Osteocyte (in vitro differentiated cells): ENCODE measurements at regions not wholly inside any gene's neighbourhood (a gene's known extent, or its start where the extent isn't known, plus 50 kb on each side); places are given as distances from the start of the nearest gene placed in this dataset.
A peak's percentile ranks its signal among the peaks of the same experiment; 100 is the strongest.

Experiments used
- DNase-seq: peaks from one replicate; pipeline ENCODE4 v3.0.0; 2021; ENCODE audit warnings: mixed read lengths; ENCODE audit not compliant: unreplicated experiment; ENCODE audit errors: extremely low spot score
- H3K27ac Mint-ChIP-seq: one replicate; pipeline ENCODE4 v1.8.0; 2021; ENCODE audit warnings: mild to moderate bottlenecking, mixed read lengths; ENCODE audit not compliant: unreplicated experiment
- H3K27me3 Mint-ChIP-seq: one replicate; pipeline ENCODE4 v1.8.0; 2021; ENCODE audit warnings: mixed read lengths; ENCODE audit not compliant: unreplicated experiment
- H3K36me3 Mint-ChIP-seq: one replicate; pipeline ENCODE4 v1.8.0; 2021; ENCODE audit warnings: mixed read lengths; ENCODE audit not compliant: unreplicated experiment
- H3K4me1 Mint-ChIP-seq: one replicate; pipeline ENCODE4 v1.8.0; 2021; ENCODE audit warnings: mixed read lengths; ENCODE audit not compliant: unreplicated experiment
- H3K4me3 Mint-ChIP-seq: one replicate; pipeline ENCODE4 v1.8.0; 2021; ENCODE audit warnings: mild to moderate bottlenecking, moderate library complexity, mixed read lengths; ENCODE audit not compliant: unreplicated experiment
- H3K9me3 Mint-ChIP-seq: one replicate; pipeline ENCODE4 v1.8.0; 2021; ENCODE audit warnings: mixed read lengths; ENCODE audit not compliant: unreplicated experiment
- TF ChIP-seq, protein P1 (sequence below): fragments of 200-600 bp; sonication (generic); IDR thresholded peaks from 2 replicates; pipeline ENCODE4 v1.5.0; 2021; ENCODE audit warnings: antibody characterized with exemption, mild to moderate bottlenecking, moderate library complexity

DNA sequence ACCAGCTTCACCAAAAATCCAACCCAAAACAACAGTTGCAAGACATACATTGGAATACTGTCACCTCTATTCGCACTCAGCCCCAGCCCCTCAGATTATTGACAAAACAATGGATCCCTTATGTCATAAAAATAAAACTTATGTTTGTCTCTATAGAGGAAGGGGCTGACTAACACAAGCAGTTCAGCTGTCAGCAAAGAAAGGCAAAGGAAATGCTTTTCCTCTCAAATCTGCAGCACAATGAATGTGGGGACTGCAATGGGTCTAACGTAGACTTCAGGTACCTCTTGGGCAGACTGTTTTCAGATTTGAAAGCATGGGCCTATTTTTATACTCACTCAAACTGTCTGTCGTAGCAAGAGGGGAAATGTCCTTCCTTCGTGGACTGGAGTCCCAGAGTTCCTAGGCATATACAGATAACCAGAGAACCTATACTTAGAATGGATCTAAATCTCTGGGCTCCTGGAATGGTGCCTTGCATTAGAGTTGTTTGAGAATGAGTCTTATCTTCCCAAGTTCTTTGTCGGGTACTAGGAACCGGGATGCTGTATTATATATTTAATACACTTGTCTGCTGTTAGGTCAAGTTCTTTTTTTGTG lies 307.7 kb upstream of the DDX53 start:
- no peak overlapping the region for H3K27ac Mint-ChIP-seq
- no peaks in the 10 kb centered on the region for H3K27me3 Mint-ChIP-seq
- TF ChIP-seq, protein P1, sequence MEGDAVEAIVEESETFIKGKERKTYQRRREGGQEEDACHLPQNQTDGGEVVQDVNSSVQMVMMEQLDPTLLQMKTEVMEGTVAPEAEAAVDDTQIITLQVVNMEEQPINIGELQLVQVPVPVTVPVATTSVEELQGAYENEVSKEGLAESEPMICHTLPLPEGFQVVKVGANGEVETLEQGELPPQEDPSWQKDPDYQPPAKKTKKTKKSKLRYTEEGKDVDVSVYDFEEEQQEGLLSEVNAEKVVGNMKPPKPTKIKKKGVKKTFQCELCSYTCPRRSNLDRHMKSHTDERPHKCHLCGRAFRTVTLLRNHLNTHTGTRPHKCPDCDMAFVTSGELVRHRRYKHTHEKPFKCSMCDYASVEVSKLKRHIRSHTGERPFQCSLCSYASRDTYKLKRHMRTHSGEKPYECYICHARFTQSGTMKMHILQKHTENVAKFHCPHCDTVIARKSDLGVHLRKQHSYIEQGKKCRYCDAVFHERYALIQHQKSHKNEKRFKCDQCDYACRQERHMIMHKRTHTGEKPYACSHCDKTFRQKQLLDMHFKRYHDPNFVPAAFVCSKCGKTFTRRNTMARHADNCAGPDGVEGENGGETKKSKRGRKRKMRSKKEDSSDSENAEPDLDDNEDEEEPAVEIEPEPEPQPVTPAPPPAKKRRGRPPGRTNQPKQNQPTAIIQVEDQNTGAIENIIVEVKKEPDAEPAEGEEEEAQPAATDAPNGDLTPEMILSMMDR: no peak

DNA sequence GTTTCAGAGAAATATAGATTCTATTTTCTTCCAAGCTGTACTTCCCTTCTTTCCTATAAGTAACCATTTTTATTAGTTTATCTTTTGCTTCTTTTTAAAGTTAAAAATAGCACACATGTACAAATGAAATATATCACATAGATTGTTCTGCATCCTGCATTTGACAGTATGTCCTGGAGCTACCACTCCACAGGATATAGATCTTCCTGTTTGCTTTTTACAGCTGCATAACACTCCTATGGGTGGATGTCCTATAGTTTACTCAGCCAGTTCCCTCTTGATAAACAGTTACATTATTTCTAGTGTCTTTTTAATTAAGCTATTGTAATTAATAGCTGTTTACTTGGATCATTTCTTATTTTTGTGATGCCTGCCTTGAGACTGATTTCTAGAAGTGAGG lies 301.6 kb upstream of the DDX53 start:
- Mint-ChIP-seq H3K4me3 (no peak overlapping the region), H3K4me1 (peaks cover 21% of the 10 kb centered on the region), H3K27me3 (no peaks in the 10 kb centered on the region), H3K9me3 (peaks cover 17% of the 10 kb centered on the region), H3K27ac (no peak overlapping the region), H3K36me3 (no peaks in the 10 kb centered on the region)
- no peak for DNase-seq
- TF ChIP-seq, protein P1: no peak

More for the DNA sequence above, 307.7 kb upstream of the DDX53 start:
- no peak for DNase-seq
- H3K9me3 Mint-ChIP-seq: peaks cover 4% of the 10 kb centered on the region
- no peaks in the 10 kb centered on the region for H3K36me3 Mint-ChIP-seq
- H3K4me3 Mint-ChIP-seq: no peak overlapping the region
- H3K4me1 Mint-ChIP-seq: peaks cover 11% of the 10 kb centered on the region

DNA sequence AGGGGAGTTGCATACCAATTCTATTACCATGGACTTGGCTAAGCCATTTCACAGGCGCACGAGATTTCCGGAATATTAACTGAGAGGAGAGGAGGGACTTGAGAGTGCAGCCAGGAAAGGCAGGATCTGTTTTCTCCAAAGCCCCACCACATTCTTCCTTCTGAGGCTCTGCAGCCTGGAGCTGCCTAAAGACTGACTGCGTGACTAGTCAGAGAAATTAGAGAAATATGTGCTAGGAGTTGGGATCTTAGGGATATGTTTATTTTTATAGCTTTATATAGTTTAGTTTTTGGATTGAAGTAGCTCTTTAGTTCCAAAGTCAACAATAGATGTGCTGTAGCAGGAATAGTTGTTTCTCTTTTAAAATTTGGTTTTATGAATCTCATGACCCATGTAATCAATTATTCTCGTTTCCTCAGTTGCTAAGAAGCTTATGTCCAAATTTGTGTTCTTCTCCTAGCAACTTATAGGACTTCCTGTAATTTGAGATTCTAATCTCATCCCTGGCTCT lies 300.1 kb upstream of the DDX53 start:
- Mint-ChIP-seq H3K9me3 (peaks cover 19% of the 10 kb centered on the region), H3K27ac (peak overlapping the region; percentile 80), H3K4me3 (no peak overlapping the region), H3K36me3 (no peaks in the 10 kb centered on the region), H3K4me1 (peaks cover 21% of the 10 kb centered on the region), H3K27me3 (no peaks in the 10 kb centered on the region)
- TF ChIP-seq, protein P1: no peak
- DNase-seq: no peak

DNA sequence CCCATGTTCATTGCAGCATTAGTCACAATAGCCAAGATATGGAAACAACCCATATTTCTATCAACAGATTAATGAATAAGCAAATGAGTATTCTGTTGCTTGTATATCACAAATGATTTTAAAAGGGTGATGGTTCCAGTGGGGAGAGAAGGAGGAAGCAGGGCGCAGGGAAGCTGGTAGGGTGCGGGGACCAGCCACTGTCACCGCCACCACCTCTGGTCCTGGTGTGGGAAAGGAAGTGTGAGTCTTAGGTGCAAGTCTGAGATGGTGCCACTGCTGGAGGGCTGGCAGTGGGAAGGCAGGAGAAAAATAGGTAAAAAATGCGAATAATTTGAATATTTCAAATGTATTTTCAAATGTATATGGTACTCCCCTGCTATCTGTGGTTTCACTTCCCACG lies 286.8 kb upstream of the DDX53 start:
- DNase-seq: no peak
- H3K4me1 Mint-ChIP-seq: no peaks in the 10 kb centered on the region
- peaks cover 3% of the 10 kb centered on the region for H3K27me3 Mint-ChIP-seq
- H3K4me3 Mint-ChIP-seq: no peak overlapping the region
- H3K27ac Mint-ChIP-seq: no peak overlapping the region
- no peaks in the 10 kb centered on the region for H3K9me3 Mint-ChIP-seq
- H3K36me3 Mint-ChIP-seq: no peaks in the 10 kb centered on the region
- TF ChIP-seq, protein P1: no peak

DNA sequence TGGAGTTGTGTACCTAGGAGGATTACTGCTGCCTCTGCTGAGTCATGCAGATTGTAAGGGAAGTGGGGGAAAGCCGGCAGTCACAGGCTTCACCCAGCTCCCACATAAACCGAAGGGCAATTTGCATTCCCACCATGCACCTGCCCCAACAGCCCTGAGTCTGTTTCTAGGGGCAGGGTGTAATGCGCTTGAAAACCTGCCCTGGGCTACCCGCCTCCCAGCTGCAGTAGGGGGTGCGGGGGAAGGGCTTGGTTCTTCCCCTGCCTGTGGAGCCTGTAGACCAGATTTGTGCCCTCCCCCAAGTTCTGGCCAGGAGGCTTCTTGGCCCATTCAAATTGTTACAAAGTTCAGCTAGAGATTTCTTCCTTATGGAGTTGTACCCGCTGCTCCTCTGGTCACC lies 269.2 kb upstream of the DDX53 start:
- no peak for DNase-seq
- H3K9me3 Mint-ChIP-seq: no peaks in the 10 kb centered on the region

More for the DNA sequence above, 269.2 kb upstream of the DDX53 start:
- Mint-ChIP-seq H3K4me1 (no peaks in the 10 kb centered on the region), H3K27ac (no peak overlapping the region), H3K4me3 (no peak overlapping the region), H3K27me3 (no peaks in the 10 kb centered on the region), H3K36me3 (no peaks in the 10 kb centered on the region)
- TF ChIP-seq, protein P1: no peak
